LNCAP (cell line): ENCODE measurements at regions not wholly inside any gene's neighbourhood (a gene's known extent, or its start where the extent isn't known, plus 50 kb on each side); places are given as distances from the start of the nearest gene placed in this dataset.
A peak's percentile ranks its signal among the peaks of the same experiment; 100 is the strongest.

ENCODE experiments used
- TF ChIP-seq, protein P1 (sequence below): fragments of 450-650 bp; IDR thresholded peaks from 2 replicates; pipeline ENCODE4 v1.5.1; 2017; ENCODE audit warnings: mild to moderate bottlenecking

DNA sequence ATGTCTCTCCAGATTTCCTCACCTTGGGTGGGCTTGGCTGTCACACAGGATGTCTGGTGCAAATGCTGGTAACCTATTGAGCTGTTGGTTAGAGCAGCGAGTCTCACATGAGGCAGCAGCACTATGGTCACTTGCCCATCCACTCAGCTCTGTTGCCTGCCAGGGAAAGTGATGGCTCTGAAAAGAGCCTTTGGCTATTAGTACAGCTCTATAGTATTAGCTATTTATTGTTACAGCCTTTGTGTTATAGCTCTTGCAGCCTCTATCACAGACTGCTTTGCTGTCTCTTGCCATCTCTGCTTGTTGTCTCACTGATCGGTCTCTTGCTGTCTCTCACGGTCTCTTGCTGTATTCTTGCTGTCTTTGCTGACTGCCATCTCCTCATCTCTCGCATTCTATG is 114.3 kb downstream of the MFSD1 start:
- TF ChIP-seq, protein P1, sequence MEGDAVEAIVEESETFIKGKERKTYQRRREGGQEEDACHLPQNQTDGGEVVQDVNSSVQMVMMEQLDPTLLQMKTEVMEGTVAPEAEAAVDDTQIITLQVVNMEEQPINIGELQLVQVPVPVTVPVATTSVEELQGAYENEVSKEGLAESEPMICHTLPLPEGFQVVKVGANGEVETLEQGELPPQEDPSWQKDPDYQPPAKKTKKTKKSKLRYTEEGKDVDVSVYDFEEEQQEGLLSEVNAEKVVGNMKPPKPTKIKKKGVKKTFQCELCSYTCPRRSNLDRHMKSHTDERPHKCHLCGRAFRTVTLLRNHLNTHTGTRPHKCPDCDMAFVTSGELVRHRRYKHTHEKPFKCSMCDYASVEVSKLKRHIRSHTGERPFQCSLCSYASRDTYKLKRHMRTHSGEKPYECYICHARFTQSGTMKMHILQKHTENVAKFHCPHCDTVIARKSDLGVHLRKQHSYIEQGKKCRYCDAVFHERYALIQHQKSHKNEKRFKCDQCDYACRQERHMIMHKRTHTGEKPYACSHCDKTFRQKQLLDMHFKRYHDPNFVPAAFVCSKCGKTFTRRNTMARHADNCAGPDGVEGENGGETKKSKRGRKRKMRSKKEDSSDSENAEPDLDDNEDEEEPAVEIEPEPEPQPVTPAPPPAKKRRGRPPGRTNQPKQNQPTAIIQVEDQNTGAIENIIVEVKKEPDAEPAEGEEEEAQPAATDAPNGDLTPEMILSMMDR: no peak

DNA sequence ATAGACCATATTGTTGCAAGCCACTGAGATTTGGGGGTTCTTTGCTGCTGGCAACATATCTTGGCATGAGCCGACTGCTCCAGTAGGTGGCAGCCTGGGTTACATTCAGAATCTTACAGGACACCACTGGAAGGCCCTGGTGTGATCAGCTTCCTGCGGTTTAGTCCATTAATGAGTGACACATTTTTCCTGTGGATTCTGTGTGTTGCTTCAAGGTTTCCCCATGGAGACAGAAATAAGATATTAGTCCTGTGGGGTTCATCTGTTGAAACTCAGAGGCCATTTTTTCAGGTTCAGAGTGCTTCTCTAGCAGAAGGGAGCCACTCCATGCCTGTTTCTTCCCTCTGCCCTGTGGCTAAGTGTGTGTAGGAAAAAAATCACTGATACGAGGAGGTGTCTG is 116.2 kb downstream of the MFSD1 start:
- TF ChIP-seq, protein P1: peak; percentile 84

DNA sequence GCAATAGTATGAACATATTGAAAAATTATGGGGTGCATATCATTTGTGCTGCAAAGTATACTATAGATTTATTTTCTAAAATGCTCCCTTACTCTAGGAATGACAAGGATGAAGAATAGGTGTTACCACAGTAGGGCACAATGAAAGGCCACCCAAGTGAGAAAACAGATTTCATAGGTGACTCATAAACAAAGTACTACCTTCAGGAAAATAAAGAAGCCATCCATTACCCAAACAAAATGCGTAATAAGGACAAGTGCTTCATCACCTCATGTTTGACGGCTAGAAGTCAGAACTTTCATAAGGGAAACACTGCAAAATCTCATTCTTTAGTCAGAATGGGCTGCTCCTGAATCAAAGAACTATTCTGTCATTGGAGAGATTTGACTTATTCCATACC is 116.6 kb downstream of the MFSD1 start:
- TF ChIP-seq, protein P1: no peak

DNA sequence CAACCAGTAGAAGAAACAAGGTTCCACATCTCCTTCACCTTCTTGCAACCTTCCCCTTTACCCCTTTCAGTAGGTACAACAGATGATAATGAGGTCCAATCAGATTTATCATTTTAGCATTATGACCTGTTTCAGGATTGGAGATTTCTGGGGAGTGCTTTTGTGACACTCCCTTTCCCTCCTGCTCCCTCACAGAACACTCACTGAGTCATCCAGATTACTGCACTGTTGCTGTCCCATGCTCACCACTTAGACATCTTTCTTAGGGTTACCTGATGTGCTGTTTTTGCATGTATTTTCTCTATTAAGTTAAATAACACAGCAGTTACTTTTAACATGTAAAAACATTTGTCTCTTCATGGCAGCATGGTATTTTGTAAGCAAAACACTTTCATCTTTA is 118.5 kb downstream of the MFSD1 start:
- TF ChIP-seq, protein P1: no peak

DNA sequence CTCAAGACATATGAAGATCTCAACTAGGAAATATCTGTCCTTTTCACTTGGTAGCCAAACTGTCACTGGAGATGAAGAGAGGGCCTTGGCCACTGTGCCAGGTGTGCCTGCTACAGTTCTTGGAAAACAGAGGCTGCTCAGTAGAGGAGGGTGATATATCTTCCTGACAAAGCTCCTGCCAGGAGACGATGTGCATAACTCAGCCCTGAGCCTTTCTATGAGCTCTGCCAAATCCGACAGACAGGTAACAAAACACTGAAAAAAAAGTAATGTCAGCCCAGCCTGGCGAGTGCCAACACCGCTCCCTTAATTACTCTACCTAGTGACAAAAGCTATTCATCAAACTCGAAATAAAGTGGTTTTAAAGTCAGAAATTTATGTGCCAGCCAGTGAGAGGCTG is 123.2 kb downstream of the MFSD1 start:
- TF ChIP-seq, protein P1: no peak

DNA sequence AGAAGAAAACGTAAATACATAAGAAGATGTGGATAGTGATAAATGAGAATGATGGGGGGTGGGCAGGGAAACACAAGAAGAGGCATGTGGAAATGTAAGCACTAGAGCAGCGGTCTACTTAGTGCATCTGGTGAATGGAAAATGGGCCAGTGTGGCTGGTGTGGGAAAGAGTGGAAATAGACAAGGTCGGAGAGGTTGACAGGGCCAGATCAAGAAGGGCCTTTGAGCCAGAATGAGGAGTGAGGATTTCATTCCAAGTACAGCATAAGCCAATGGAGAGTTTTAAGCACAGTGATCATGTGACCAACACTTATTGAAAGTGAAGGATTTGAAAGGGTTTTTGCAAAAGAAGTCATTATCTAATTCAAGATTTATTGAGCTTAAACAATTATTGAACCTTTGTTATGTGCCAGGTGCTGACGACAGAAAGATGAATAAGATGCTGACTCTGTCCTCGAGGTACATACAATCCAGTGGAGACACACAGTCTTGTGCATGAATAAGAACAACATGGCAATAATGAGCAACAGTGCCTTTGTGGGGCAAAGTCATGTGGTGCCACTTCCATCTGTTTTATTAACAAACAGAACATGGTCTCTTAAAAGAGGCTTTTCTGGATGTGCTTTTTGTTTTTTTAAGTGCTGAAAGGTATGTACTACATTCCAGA is 124.1 kb downstream of the MFSD1 start:
- TF ChIP-seq, protein P1: no peak

DNA sequence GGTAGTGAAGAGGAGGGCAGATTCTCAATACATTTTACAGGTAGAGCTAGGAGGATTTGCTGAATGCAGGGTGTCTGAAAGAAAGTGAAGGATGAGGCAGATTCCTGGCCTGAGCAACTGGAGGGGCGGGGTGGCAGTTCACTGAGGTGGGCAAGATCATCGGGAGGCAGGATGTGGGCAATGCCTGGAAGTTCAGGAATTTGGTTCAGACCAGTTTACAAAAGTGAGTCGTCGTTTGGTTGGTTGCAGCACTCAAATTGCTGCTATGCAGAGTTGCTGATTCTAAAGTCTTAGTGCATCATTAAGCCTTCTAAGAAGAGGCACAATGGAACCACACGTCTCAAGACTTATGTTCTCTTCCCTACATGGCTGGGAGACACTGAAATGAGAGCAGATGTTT is 134.0 kb downstream of the MFSD1 start:
- TF ChIP-seq, protein P1: no peak
